ENCODE measurements at regions not wholly inside any gene's neighbourhood (a gene's known extent, or its start where the extent isn't known, plus 50 kb on each side); places are given as distances from the start of the nearest gene placed in this dataset.

DNA sequence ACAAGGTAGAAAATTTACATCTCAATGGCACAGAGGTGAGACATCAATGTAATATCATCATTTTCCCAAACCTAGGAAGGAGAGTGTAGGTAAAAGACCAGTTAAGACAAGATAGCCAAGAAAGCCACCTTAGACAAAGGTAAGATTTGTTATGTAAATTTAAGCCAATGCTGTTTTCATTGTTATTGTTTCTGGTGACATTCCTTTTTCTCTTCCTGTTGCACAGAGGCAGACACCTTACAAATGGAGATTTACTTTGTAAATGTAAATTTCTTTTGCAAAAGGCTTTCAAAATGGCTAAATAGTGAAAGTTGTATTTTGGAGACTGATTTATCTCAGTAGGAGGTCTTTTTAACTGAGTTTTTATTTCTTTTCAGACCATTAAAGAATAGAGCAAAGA, 159.1 kb downstream of the YIPF5 start:
- Histone ChIP-seq H3K4me1 (ENCODE audit: insufficient read depth, low read length, poor library complexity, severe bottlenecking) (no peaks in the 10 kb centered on the region), H3K27me3 (replicated peaks; ENCODE audit: insufficient read depth, low read depth, low read length, poor library complexity) (no peaks in the 10 kb centered on the region), H3K27ac (ENCODE audit: low read depth, low read length, poor library complexity, severe bottlenecking) (no peak overlapping the region), H3K4me3 (ENCODE audit: low read depth, low read length, poor library complexity, severe bottlenecking) (no peak overlapping the region), H3K9me3 (ENCODE audit: low read depth, low read length, poor library complexity, severe bottlenecking) (peaks cover 10% of the 10 kb centered on the region), H3K36me3 (ENCODE audit: insufficient read depth, low read length, poor library complexity, severe bottlenecking) (no peaks in the 10 kb centered on the region)
- no peak for TF ChIP-seq EZH2 (IDR thresholded peaks at IDR 0.05; ENCODE audit: borderline replicate concordance, low read depth, low read length, poor library complexity, severe bottlenecking)
- TF ChIP-seq, protein P1, sequence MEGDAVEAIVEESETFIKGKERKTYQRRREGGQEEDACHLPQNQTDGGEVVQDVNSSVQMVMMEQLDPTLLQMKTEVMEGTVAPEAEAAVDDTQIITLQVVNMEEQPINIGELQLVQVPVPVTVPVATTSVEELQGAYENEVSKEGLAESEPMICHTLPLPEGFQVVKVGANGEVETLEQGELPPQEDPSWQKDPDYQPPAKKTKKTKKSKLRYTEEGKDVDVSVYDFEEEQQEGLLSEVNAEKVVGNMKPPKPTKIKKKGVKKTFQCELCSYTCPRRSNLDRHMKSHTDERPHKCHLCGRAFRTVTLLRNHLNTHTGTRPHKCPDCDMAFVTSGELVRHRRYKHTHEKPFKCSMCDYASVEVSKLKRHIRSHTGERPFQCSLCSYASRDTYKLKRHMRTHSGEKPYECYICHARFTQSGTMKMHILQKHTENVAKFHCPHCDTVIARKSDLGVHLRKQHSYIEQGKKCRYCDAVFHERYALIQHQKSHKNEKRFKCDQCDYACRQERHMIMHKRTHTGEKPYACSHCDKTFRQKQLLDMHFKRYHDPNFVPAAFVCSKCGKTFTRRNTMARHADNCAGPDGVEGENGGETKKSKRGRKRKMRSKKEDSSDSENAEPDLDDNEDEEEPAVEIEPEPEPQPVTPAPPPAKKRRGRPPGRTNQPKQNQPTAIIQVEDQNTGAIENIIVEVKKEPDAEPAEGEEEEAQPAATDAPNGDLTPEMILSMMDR (conservative IDR thresholded peaks at IDR 0.05; ENCODE audit: low read depth, low read length): no peak
- intact Hi-C loops (cut with micrococcal nuclease; ENCODE audit: unreplicated experiment): no loop called here
- DNase-seq (ENCODE audit: low spot score): no peak
- POLR2A ChIA-PET (ENCODE audit: low non-redundant PET): interaction anchor here (0.6 kb wide), 1 partner anchor 725 kb away, joined by 3 read pairs; no protein-coding TSS in a partner anchor
- CTCF ChIA-PET: no interaction called here
- no TSS peak for BruUV-seq (replicated peaks)

DNA sequence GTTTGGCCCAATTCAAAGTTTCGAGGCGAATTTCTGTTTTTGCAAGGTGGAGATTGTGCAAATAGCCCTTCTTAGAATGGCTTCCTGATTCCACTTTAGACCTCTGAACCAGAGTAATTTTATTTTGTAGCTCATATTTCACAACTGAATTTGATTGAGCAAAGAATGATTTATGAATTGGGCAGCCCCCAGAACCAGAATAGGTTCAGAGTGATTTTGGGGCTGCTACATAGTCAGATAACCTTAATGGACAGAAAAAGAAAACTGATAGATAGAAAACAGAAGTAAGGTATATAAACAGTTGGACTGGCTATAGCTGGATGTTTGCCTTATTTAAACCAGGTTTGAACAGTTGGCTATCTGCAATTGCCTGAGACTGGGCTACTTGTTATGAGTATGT, 156.6 kb downstream of the YIPF5 start:
- TF ChIP-seq, protein P1 (conservative IDR thresholded peaks at IDR 0.05; ENCODE audit: low read depth, low read length): no peak
- no peak for TF ChIP-seq EZH2 (IDR thresholded peaks at IDR 0.05; ENCODE audit: borderline replicate concordance, low read depth, low read length, poor library complexity, severe bottlenecking)
- Histone ChIP-seq H3K27me3 (replicated peaks; ENCODE audit: insufficient read depth, low read depth, low read length, poor library complexity) (no peaks in the 10 kb centered on the region), H3K4me1 (ENCODE audit: insufficient read depth, low read length, poor library complexity, severe bottlenecking) (no peaks in the 10 kb centered on the region), H3K4me3 (ENCODE audit: low read depth, low read length, poor library complexity, severe bottlenecking) (no peak overlapping the region), H3K9me3 (ENCODE audit: low read depth, low read length, poor library complexity, severe bottlenecking) (peaks cover 10% of the 10 kb centered on the region), H3K27ac (ENCODE audit: low read depth, low read length, poor library complexity, severe bottlenecking) (no peak overlapping the region), H3K36me3 (ENCODE audit: insufficient read depth, low read length, poor library complexity, severe bottlenecking) (no peaks in the 10 kb centered on the region)
- CTCF ChIA-PET: no interaction called here
- POLR2A ChIA-PET (ENCODE audit: low non-redundant PET): no interaction called here
- DNase-seq (ENCODE audit: low spot score): no peak
- no TSS peak for BruUV-seq (replicated peaks)
- intact Hi-C loops (cut with micrococcal nuclease; ENCODE audit: unreplicated experiment): no loop called here

DNA sequence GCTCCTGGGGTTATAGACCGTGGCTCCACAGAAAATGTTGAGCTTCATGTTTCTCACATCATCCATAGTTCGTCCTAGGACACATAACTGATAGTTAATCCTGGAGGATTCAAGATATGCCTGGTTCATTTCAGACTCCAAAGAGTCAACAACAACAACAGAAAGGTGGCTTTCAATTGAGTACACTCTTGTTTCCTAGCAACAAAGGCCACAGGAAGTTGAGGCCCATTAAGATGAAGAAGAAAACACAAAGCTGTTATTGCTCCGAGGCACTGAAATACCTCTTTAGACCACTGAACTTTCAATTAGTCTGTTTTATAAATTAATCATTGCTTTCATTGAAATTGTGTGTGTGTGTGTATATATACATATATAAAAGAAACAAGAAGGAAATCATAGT, 154.5 kb downstream of the YIPF5 start:
- Histone ChIP-seq H3K27me3 (replicated peaks; ENCODE audit: insufficient read depth, low read depth, low read length, poor library complexity) (no peaks in the 10 kb centered on the region), H3K36me3 (ENCODE audit: insufficient read depth, low read length, poor library complexity, severe bottlenecking) (no peaks in the 10 kb centered on the region), H3K9me3 (ENCODE audit: low read depth, low read length, poor library complexity, severe bottlenecking) (no peaks in the 10 kb centered on the region), H3K4me3 (ENCODE audit: low read depth, low read length, poor library complexity, severe bottlenecking) (no peak overlapping the region), H3K27ac (ENCODE audit: low read depth, low read length, poor library complexity, severe bottlenecking) (no peak overlapping the region), H3K4me1 (ENCODE audit: insufficient read depth, low read length, poor library complexity, severe bottlenecking) (no peaks in the 10 kb centered on the region)
- no TSS peak for BruUV-seq (replicated peaks)
- TF ChIP-seq, protein P1 (conservative IDR thresholded peaks at IDR 0.05; ENCODE audit: low read depth, low read length): no peak
- TF ChIP-seq EZH2 (IDR thresholded peaks at IDR 0.05; ENCODE audit: borderline replicate concordance, low read depth, low read length, poor library complexity, severe bottlenecking): no peak
- CTCF ChIA-PET: no interaction called here
- intact Hi-C loops (cut with micrococcal nuclease; ENCODE audit: unreplicated experiment): no loop called here
- POLR2A ChIA-PET (ENCODE audit: low non-redundant PET): no interaction called here
- DNase-seq (ENCODE audit: low spot score): no peak
